Embryonic facial prominence (tissue), 1 donor: ENCODE measurements at regions not wholly inside any gene's neighbourhood (a gene's known extent, or its start where the extent isn't known, plus 50 kb on each side); places are given as distances from the start of the nearest gene placed in this dataset.

ENCODE experiments used
- DNase-seq: peaks from one replicate; pipeline ENCODE4 v3.0.0-alpha.2; 2016; ENCODE audit errors: extremely low spot score

DNA sequence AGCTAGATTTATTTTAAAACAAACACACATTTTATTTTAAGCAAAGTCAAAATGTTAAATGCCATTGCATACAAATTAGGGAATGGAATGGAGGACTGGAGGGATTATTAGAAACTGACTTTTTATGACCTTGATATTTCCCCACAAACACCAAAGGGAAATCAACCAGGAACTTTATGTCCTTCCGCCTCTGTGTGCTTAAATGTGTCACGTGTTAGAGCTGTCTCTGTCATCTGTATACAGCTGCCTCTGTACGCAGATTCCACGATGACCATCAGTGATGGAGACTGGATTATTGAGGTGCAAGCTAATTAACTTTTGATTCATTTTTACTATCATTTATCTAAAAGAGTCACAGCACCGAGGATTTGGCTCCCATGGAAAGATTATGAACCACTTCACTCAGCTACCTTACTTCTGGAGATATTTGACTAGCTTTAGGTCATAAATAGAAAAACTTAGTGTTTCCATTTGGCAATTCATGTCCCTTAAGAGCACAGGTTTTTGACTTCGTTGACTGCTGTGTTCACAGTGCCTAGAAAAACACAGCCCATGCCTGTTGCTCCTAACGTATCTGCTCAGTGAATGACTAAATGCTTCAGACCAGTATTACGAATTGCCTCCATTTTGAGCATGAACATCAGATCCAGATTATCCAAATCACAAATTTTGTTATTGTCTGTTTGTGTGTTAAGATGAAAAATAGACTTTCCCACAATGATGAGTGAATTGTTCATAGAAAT, 1048.1 kb downstream of the MCTP2 start:
- DNase-seq = no peak

DNA sequence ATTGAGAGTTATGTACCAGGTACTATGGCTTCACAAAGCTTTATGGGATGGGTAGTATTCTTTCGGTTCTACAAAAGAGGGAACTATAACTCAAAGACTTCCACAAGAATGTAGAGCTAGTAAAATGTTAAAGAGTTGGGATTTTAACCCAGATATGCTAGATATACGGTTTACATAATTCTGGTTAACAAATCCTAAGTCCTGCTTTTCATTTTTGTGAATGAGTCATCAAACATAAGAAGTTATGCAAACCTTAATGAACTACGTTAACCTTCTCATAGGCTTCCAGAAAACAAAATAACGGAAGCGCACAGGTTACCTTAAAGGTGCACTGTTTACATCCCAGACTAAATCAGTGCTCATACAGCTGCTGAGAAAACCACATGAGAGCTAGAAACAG, 1049.3 kb downstream of the MCTP2 start:
- no peak for DNase-seq

DNA sequence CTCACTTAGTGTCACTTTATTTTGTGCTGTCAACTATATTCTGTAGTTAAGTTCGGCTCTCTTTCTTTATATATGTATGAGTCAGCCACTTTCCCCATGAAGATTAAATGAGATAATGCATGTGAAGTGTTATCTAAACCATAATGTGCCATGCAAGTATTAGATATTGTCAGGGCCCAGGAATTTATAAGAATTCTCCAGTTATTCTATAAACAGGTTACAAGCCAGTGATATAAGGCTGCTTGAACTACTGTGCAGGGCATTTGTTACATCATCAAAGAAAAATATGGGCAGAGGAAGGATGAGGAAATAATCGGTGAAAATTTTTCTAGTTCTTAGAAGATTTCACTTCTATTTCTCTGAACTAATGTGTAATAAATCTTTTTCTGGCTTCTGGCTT, 1049.0 kb upstream of the NR2F2 start:
- DNase-seq = no peak

DNA sequence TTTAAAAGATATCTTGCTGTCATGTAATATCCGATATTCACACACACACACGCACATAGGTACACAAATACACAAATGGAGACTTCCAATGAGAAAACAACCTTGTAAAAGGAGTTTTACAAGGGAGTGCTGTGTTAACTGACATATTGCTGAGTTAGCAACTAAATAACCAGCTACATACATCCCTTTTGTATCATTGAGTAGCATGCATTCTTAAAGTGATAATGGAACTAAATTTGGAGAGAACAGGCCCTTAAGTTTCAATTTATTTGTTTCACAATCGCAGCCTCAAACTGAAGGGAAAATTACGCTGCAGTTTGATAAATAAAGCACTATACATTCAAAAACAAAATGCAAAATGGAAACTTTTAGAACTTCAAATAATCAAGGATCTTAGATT, 1046.0 kb upstream of the NR2F2 start:
- no peak for DNase-seq

DNA sequence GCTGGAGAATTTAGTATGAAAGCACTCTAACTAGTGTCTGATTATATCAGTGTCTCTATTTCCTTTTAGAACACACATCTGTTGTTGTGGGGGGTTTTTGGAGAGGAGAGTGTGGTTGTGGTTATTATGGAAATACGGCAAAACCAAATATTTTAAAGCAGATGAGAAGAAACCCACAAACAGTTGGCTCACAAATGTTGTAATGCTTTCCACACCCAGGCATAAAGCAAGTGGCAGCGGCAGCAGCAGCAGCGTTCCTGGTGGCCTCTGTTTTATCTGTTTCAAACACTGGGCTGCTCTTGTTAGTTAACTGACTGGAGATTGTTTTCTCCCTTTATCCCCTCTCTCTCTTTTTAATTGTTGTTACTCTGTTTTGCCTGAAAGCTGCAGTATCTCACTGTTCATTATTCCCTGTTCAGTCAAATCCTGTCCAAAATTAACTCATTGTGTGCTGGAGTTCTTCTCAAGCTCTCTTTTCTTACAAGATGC, 1045.5 kb upstream of the NR2F2 start:
- DNase-seq = peak; percentile 47

DNA sequence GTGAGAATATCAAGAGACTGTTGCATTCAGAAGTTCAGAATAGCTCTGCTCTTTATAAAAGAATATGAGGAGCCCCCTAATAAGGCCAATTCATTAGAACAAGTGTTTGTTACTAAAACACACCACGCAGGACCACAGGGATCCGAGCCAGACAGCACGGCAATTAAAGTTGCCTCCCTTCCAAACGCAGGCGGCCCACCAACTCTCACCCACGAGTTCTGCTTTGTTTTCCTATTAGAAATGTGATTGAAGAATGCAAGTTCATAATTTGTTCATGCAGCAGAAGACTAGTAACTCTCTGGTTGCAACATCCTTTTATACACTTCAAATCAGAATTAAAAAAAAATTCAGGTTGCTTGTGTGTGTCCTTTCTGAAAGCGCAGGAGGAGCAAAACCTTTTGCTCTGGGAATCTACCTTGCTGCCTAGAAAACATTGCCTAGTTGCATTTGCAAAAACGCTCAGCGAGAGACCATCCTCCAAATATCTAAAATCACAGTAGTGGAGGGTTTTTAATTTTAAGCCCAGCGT, 1044.1 kb upstream of the NR2F2 start:
- no peak for DNase-seq

DNA sequence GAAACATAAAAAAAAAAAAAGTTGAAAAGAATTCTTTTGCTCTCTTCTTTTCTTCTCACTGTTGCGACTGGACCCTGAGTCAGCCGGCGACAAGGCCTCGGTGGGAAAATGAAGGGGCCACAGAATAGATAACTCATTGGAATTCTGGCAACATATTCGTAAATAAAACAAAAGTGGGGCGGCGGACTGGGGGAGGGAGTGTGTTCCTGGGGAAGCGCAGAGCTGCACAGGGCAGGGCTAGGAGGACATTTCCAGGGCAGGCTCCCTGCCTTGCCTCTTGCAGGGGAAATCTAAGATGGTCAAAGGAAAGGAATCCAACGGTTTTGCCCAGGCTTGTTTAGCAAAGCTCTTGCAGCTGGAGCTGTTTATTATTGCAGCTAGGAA, 1042.8 kb upstream of the NR2F2 start:
- no peak for DNase-seq

DNA sequence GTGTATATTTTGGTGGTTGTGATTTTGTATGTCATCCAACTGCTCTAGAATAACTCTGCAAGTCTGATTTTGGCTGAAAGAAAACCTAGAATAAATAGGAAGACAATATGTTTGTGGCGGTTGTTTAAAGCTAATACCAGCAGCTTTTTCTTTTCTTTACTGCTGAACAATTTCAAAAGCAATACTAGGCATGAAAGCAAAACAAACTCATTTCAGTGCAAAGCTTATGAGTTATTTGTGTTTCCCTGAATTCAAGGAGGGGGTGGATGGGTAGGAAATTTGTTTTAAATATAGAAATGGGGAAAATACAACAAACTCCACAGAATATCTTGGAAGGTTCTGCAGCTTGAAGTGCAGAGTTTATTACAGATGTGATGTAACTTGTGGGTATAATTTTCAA, 1041.9 kb upstream of the NR2F2 start:
- DNase-seq = no peak

DNA sequence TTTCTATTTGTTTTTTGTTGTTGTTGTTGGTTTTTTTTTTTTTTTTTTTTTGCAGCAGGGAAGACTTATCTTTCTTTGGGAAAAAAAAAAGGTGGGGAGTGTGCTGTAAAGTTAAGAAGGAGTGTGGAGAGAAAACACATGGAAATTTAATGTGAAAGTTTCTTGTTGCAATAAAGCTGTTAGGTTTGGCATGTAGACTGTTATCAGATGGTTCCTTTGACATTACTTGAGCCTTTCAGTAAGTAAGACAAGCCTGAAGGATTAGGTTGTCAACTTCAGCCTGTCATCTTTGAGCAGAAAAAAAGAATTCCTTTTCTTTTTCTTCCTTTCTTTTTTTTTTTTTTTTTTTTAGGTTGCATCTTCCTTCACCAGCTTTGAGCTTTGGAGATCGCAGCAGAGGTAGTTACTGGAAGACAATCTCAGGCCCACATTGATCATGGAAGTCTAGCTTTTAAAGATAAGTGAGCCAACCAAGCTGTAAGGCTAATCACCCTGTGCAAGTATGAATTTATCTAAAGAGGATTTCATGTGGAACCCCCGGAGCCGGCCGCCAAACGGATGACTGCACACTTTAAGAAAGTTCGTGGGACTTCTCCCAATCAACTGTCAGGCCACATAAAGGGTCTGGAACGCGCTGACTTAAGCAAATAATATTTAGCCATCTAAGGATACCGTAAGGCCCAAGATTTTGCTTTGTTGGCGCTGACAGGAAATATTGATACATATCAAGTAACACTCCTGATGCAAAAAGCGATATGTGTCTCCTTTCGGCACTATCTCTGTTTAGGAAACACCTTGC, 1040.1 kb upstream of the NR2F2 start:
- DNase-seq = no peak

DNA sequence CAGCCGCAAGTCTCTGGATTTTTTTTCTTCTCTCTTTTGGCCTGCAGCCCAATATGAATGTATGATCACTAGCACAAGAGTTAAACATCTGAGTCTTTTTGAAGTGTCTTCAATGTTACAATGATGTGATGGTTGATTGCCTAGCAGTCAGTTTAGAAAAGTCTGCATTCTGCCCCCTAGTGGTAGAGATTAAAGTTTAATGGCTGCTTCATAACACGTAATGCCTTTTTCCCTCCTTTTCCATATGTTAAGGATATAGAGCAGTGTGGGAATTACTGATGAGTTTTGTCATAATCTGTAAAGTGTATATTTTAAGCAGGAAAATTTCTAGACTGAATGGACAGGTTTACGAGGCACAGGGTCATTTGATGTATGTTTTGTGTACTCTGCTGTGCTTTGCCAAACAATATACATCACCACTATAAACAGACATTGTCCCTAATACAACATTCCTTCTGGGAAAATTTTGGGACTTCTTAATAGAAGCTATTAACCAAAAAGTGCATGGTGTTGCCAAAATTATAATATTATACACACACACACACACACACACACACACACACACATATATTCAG, 1038.5 kb upstream of the NR2F2 start:
- no peak for DNase-seq

DNA sequence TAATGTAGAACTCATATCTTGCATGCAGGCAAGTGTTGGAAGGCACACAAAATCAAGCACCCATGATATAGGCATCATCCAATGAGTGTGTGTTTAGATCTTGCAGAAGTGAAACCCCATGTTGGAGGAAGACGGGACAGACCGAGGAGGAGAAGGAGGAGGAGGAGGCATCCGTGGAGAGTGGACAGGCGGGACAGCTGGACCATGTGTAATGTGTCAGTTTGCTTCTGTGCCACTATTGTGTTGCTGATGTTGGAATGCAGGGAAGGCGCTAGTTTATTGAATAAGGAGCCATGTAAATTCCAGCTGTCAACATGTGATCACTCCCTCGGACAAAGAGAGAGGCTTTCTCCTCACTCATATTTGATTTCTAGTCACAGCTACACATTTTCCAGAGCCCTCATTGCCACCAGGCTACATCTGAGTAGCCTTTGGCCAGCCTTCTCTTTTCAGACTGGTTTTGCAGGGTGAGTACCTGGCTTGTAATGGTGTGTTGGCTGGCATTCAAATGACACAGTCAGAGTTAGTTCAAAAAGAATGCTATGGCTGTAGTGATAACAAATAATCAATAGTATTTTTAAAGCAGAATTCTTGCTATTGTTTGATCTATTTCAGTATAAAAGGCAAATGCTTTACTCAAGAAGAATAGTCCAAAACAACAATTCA, 1037.6 kb upstream of the NR2F2 start:
- no peak for DNase-seq

DNA sequence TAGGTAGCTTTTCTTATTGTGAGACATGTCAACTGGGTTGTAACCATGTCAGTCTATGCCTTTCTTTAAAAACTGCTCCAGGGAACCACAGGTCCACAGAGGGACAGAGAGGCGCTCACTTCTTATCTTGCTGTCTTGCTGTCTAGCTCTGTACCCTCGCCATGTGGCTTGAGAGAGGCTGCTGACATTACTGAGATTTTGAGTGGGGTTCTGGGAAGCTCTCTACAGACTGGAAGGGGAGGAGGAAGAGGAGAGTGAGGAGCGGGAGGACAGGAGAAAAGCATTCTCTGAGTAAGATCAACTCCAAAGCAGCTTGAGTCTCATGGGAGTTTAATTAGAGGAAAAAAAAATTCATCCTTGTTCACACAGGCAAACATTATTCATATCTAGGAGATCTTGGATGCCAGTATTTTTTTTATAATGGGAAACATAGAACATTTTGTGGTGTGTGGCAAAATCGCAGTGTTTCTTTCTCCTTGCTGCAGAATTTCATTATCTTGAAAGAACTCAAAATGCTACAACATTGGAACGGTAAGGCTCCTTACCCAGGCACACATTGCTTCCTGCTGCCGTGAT, 1037.0 kb upstream of the NR2F2 start:
- no peak for DNase-seq

DNA sequence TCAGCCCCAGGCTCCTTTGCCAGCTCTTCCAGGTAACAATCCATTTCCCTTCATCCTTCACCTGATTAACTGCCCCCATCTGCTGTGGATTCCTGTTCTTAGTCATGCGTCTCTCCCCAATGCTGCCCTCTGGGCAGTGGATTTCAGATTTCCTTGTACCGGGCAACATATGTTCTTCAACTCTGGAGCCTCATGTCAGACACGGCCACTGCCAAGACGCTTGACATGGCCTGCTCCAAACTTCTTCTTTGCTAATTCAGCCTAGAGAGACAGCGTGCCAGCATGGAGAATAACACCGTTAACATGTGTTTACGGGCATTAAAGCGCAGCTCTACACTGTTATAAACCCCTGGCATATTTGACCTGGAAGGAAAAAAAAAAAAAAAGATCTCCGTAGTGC, 1035.1 kb upstream of the NR2F2 start:
- no peak for DNase-seq

DNA sequence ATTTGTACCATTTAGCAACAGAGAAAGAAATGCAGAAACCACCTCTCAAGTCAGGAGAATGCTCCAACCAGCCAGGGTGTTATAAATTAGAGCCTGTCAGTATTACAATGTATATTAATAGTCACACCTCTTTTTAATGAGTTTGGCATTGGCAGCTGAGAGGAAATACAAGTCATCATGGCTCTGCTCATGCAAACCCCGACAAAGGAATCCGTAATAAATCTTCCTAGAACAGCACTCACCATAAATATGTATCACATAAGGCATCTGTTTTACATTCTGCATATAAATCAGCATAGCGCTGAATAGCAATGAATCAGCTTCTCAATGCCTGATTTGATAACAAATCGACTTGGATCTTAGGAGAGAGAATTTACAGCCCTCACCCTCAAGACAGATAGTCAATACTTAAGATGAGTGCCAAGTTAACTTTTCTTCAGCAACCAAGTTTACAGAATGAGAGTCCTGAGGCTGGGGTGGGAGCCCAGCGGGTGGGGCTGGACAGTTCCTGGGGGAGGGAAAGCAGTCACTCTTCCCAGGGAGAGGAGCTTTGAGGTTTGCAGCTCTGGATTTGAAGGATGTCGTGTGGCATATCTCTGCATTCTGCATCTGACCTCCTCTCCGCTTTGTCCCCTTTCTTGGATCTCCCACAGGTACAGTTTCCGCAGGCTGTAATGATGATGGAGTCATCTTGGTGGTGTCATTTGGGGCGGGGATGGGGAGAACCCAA, 1034.4 kb upstream of the NR2F2 start:
- DNase-seq = no peak

DNA sequence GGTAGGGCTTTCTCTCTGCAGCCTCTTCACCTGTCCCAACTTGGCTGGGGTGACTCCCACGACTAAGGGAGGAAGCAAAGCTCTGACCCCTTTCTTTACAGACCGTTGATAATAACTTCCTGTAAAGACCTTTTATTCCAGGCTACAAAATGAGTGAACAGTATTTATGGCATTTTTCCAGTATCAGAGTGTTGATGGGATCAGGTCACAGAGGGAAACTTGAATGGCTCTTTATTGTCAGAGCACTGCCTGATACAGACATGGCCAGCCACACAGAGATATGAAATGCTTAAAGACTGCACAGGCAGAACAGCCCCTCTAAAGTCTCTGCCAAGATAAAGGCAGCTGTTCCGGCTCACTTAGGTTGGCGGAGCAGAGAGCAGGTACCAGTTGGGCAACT, 1033.9 kb upstream of the NR2F2 start:
- DNase-seq = no peak

DNA sequence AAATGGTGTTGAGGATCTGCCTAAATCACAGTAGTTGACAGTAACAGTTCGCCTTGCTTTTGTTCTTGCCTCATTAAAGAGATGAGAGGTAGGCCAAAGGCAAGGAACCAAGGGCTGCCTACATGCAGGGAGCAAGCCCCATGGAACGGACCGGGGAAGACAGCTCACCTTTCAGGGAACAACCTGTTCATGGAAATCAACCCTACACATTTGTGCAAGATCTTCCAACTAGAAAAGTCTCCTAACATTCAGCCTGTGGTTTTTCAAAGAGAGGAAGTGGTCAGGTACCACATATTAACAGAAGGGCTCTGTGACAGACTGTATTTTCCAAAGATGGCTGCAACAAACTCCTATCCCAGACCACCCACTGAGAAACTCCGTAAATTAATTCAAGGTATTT, 1031.8 kb upstream of the NR2F2 start:
- DNase-seq = no peak

DNA sequence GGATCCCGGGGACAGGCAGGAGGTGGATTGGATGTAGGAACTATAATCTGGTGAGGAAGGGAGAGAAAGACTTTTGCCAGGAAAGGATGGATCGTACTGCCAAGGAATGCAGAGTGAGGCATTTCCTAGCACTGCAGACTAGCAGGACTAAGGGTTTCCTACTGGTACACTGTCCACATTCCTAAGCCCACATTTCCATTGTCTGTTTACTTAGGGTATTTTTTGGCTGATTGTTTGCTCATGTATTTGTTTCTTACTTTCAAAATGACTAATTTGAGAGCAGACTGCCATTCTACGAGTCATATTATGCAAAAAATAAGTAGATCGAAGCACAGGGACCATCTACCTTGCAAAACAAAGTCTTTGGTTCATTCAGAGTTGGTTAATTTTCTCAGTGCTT, 1029.5 kb upstream of the NR2F2 start:
- no peak for DNase-seq

DNA sequence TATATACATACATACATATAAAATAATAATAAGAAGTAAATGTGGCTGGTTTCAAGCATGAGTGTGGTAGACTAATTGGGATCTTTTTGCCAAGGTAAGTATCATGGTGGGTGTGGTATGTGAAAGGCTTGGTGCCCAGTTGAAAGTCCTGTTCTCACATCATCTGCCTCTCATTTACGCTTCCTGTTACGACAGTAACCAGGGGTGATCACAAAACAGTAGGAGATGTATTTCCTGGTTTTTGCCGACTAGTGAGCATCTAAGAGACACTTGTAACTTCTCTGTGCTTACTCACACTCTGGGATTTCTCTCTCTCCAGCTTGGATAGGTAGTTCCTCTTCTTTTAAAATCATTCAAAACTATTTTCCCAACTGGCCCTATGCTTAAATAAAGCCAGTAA, 1028.3 kb upstream of the NR2F2 start:
- DNase-seq = no peak

DNA sequence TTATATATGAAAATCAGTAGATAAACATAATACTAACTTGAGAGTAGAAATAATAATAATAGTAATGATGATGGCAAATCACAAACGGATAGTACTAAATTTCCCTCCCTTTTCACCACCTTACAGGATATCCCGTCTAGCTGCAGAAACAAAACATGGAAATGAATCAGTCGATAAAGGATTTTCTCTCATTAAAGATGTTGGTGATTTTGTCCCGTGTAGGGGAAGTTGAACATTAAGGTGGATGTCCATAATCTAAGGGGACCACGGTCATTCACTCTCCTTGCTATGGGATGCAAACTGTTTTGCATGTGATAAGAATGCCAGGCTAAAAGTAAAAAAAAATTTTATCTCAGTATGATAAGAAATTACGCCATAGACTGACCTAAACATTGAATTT, 1027.7 kb upstream of the NR2F2 start:
- DNase-seq = no peak

DNA sequence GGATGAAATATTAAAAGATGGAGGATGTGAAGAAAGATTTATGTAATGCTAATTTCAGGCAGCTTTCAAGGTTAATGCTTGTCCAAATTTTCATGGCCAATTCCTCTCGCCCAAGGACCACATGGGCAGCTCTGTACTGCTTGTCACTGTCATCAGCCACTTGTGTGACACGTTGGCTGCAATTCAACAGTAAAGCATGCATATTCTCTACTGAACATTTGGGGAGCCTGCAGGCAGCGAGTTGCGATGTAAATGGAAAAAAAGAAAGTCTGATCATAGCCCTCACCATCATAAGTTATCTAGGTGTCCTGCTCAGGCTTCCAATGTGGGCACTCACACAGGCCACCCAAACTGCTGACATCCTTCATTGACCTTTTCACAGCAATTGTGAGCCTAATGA, 1026.8 kb upstream of the NR2F2 start:
- DNase-seq = no peak
